K562 (cell line): ENCODE measurements at regions not wholly inside any gene's neighbourhood (a gene's known extent, or its start where the extent isn't known, plus 50 kb on each side); places are given as distances from the start of the nearest gene placed in this dataset.
"Not testable (repeated sequence)": the region's sequence is repeated elsewhere in the genome, so short reads cannot be mapped to it uniquely, and the experiment has no call there.

Experiments
- ATAC-seq: fragments of 200-7000 bp; cut with Tn5 transposase; 3 replicates; pipeline ENCODE4 v1.9.1; 2020; ENCODE audit warnings: moderate library complexity
- BruUV-seq: library from RNA; stranded (reverse); fragments of 400-500 nt; replicated peaks from 2 replicates; lab custom pipeline; 2021; lab: Mats Ljungman, UMichigan
- CTCF ChIA-PET: fragments of 300-600 bp; formaldehyde crosslinking; extraction: SDS; loops from one replicate; lab custom pipeline; 2021; ENCODE audit warnings: low intra/inter-chr PET ratio; lab: Yijun Ruan, JAX
- POLR2A ChIA-PET: fragments of 300-600, 350-650 bp; sonication (Branson Sonifier 250); formaldehyde crosslinking; extraction: SDS; loops from one replicate; lab custom pipeline; 2021; ENCODE audit warnings: antibody characterized with exemption, inconsistent platforms; lab: Yijun Ruan, JAX
- DNase-seq, 4 experiments: peaks; one replicate each; pipeline versions ENCODE4 v3.0.0 to v3.0.0-alpha.2; 2011 to 2018; ENCODE audit warnings: low spot score in 3 of 4, mixed read lengths in 3 of 4; ENCODE audit errors: extremely low read depth in 1 of 4
- FAIRE-seq: peaks from 2 replicates; lab custom pipeline; 2011; peaks lifted over from hg19 to GRCh38; lab: Jason Lieb, UNC
- H2AFZ ChIP-seq: 2 replicates; pipeline ENCODE4 v1.6.0; 2011; ENCODE audit warnings: low read depth, low read length, control low read depth, inconsistent platforms
- H3K27ac ChIP-seq: fragments of 200-600 bp; 3 replicates; pipeline ENCODE4 v1.8.0; 2011; ENCODE audit warnings: low read depth, mild to moderate bottlenecking, control low read depth, inconsistent platforms, low read length, moderate library complexity, mixed read lengths; ENCODE audit errors: extremely low read depth
- H3K27me3 ChIP-seq, 2 experiments: fragments of 300-600 bp in 1 of 2; 2 replicates in 1 of 2; 3 replicates in 1 of 2; pipeline versions ENCODE4 v1.6.0 to v1.8.0; 2011; ENCODE audit warnings: inconsistent platforms in 2 of 2, low read length in 2 of 2, mild to moderate bottlenecking in 1 of 2, mixed read lengths in 1 of 2, moderate library complexity in 1 of 2; ENCODE audit not compliant: control insufficient read depth in 2 of 2, insufficient read depth in 2 of 2
- H3K36me3 ChIP-seq: fragments of 300-600 bp; 3 replicates; pipeline ENCODE4 v1.8.0; 2011; ENCODE audit warnings: mild to moderate bottlenecking, low read length, inconsistent platforms; ENCODE audit not compliant: control insufficient read depth, insufficient read depth
- H3K4me1 ChIP-seq, 2 experiments: fragments of 200-600 bp in 1 of 2; replicated peaks in 1 of 2; 2 replicates in 1 of 2; 3 replicates in 1 of 2; pipeline versions ENCODE4 v1.5.1 to v1.8.0; 2011; ENCODE audit warnings: inconsistent platforms in 2 of 2, low read length in 2 of 2, mild to moderate bottlenecking in 1 of 2, mixed read lengths in 1 of 2, moderate library complexity in 1 of 2; ENCODE audit not compliant: control insufficient read depth in 2 of 2, insufficient read depth in 2 of 2
- H3K4me2 ChIP-seq: 2 replicates; pipeline ENCODE4 v1.6.1; 2011; ENCODE audit warnings: low read length, control low read depth, inconsistent platforms, mixed read lengths; ENCODE audit not compliant: insufficient read depth
- H3K4me3 ChIP-seq: fragments of 200-600 bp; sonication (generic), shearing (Covaris generic); 2 replicates; pipeline ENCODE4 v1.5.1; 2016; ENCODE audit warnings: control low read depth, inconsistent platforms
- H3K79me2 ChIP-seq: fragments of 200-600 bp; 3 replicates; pipeline ENCODE4 v1.8.0; 2011; ENCODE audit warnings: low read length, inconsistent platforms; ENCODE audit not compliant: control insufficient read depth, insufficient read depth
- H3K9ac ChIP-seq, 2 experiments: 2 replicates each; pipeline versions ENCODE4 v1.6.0 to v1.6.1; 2011; ENCODE audit warnings: low read depth in 2 of 2, low read length in 2 of 2, control low read depth in 1 of 2, inconsistent platforms in 1 of 2, mild to moderate bottlenecking in 1 of 2, mixed read lengths in 1 of 2; ENCODE audit not compliant: insufficient read depth in 1 of 2
- H3K9me1 ChIP-seq: one replicate; pipeline ENCODE4 v1.6.0; 2011; ENCODE audit warnings: inconsistent platforms, mild to moderate bottlenecking, low read length, moderate library complexity; ENCODE audit not compliant: control insufficient read depth, insufficient read depth
- H3K9me3 ChIP-seq: replicated peaks from 2 replicates; pipeline ENCODE4 v1.5.1; 2011; ENCODE audit warnings: low read depth, low read length, inconsistent platforms; ENCODE audit not compliant: control insufficient read depth, insufficient read depth
- H4K20me1 ChIP-seq: replicated peaks from 2 replicates; pipeline ENCODE4 v1.6.1; 2011; ENCODE audit warnings: low read length, inconsistent platforms, mixed read lengths; ENCODE audit not compliant: control insufficient read depth, insufficient read depth
- ARID1B ChIP-seq: fragments of 450-650 bp; IDR thresholded peaks from 2 replicates; pipeline ENCODE4 v1.6.1; 2016; ENCODE audit warnings: antibody characterized with exemption, mild to moderate bottlenecking, inconsistent platforms
- CBFA2T2 ChIP-seq: fragments of 450-650 bp; conservative IDR thresholded peaks from 2 replicates; pipeline ENCODE4 v1.6.1; 2017; ENCODE audit warnings: mild to moderate bottlenecking
- CBFA2T3 ChIP-seq: fragments of 450-650 bp; IDR thresholded peaks from 2 replicates; pipeline ENCODE4 v1.6.1; 2017
- CTCF ChIP-seq, 3 experiments: IDR thresholded peaks in 2 of 3; conservative IDR thresholded peaks in 1 of 3; 2 replicates each; pipeline ENCODE4 v1.5.1; 2011 to 2012; ENCODE audit warnings: low read length in 3 of 3, mild to moderate bottlenecking in 3 of 3, control low read depth in 2 of 3, improper control_type of control experiment in 1 of 3, inconsistent platforms in 1 of 3, low read depth in 1 of 3, mixed read lengths in 1 of 3, moderate library complexity in 1 of 3; ENCODE audit not compliant: insufficient read depth in 2 of 3
- NCOR1 ChIP-seq: fragments of 450-650 bp; IDR thresholded peaks from 2 replicates; pipeline ENCODE4 v1.6.1; 2016; ENCODE audit warnings: mild to moderate bottlenecking, moderate library complexity
- RAD21 ChIP-seq, 2 experiments: fragments of 250-450 bp in 1 of 2; fragments of 450-650 bp in 1 of 2; sonication (Bioruptor Pico) in 1 of 2; formaldehyde crosslinking in 1 of 2; IDR thresholded peaks in 1 of 2; conservative IDR thresholded peaks in 1 of 2; 2 replicates each; pipeline versions ENCODE4 v1.4.0 to v1.8.0; 2020 to 2022; ENCODE audit warnings: mild to moderate bottlenecking in 2 of 2, moderate library complexity in 1 of 2
- TAL1 ChIP-seq: fragments of 450-650 bp; IDR thresholded peaks from 2 replicates; pipeline ENCODE4 v1.6.1; 2016; ENCODE audit warnings: mild to moderate bottlenecking
- WGBS: fragments of 100-300 bp; shearing (Covaris generic); methylation state at CpG from one replicate; pipeline ENCODE4 v1.1.6; 2016; ENCODE audit warnings: low coverage, mixed read lengths; ENCODE audit not compliant: insufficient coverage; ENCODE audit errors: missing lambda C conversion rate; 5-methylcytosine and 5-hydroxymethylcytosine counted together
- in situ Hi-C: fragments of 300-500 bp; cut with MboI; formaldehyde crosslinking; loops from 4 replicates; pipeline ENCODE4 v1.15.0; 2018; ENCODE audit warnings: inconsistent platforms, mixed read lengths
- intact Hi-C: fragments of 100-400 bp; cut with micrococcal nuclease; formaldehyde crosslinking; loops from 2 replicates; pipeline ENCODE4 v1.14.2; 2022
- TF ChIP-seq, protein P1 (sequence below): fragments of 200-400 bp; formaldehyde crosslinking; IDR thresholded peaks from 2 replicates; pipeline ENCODE4 v1.6.1; 2017; ENCODE audit warnings: mild to moderate bottlenecking, low read depth, low read length, moderate library complexity

DNA sequence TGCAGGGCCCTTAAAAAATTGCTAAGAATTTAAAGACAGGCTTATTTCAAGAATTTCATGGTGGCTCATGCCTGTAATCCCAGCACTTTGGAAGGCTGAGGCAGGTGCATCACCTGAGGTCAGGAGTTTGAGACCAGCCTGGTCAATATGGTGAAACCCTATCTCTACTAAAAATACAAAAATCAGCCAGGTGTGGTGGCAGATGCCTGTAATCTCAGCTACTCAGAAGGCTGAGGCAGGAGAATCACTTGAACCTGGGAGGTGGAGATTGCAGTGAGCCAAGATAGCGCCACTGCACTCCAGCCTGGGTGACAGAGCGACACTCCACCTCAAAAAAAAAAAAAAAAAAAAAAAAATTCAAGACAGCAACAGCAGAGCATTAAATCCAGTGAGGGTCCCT is 153.3 kb downstream of the MYLK4 start:
- intact Hi-C loops, BruUV-seq, H3K36me3 ChIP-seq, H3K9ac ChIP-seq, FAIRE-seq, H3K4me3 ChIP-seq, DNase-seq, H3K9me3 ChIP-seq, H3K27ac ChIP-seq, H3K4me1 ChIP-seq, in situ Hi-C loops, CTCF ChIA-PET, H3K9me1 ChIP-seq, ATAC-seq, POLR2A ChIA-PET, H3K79me2 ChIP-seq, H4K20me1 ChIP-seq, H2AFZ ChIP-seq, H3K4me2 ChIP-seq: not testable (repeated sequence)
- peak; percentile 69 for TF ChIP-seq CBFA2T3
- peak; percentile 33; the same call in 1 of the 2 replicates for TF ChIP-seq ARID1B
- peak; percentile 59 for TF ChIP-seq CBFA2T2
- 0 out of 2 replicates have a peak, but pooled peaks have one; percentile 18 for TF ChIP-seq NCOR1
- TF ChIP-seq TAL1: peak; percentile 81
- WGBS: no CpG with 5 or more reads among the region's 2 CpGs
- H3K27me3 ChIP-seq: peaks cover 0 to 21% of the 10 kb centered on the region in 2 experiments; a peak in 3 of 5 replicates

- in situ Hi-C loops: no loop called here
- Histone ChIP-seq H3K36me3 (no peaks in the 10 kb centered on the region), H3K9me3 (no peaks in the 10 kb centered on the region), H3K9ac (no peak overlapping the region), H3K27ac (no peak overlapping the region), H3K4me3 (no peak overlapping the region), H3K4me2 (no peak overlapping the region), H3K4me1 (no peaks in the 10 kb centered on the region)
- 0% methylated on average over 1 of the region's 1 CpG for WGBS
- no TSS peak for BruUV-seq
- ATAC-seq: peak; percentile 66
- POLR2A ChIA-PET: no interaction called here
- DNase-seq: peak in 1 of 4 experiments; percentile 31
- TF ChIP-seq CTCF (IDR thresholded peaks at IDR 0.05 in 2 of 3, conservative IDR thresholded peaks at IDR 0.05 in 1 of 3; ENCODE audit: insufficient read depth in 2 of 3, low read depth in 1 of 3, low read length in 3 of 3): peak; percentile 29 to 38 (median 34); a peak in 2 of 6 replicates
- TF ChIP-seq, protein P1, sequence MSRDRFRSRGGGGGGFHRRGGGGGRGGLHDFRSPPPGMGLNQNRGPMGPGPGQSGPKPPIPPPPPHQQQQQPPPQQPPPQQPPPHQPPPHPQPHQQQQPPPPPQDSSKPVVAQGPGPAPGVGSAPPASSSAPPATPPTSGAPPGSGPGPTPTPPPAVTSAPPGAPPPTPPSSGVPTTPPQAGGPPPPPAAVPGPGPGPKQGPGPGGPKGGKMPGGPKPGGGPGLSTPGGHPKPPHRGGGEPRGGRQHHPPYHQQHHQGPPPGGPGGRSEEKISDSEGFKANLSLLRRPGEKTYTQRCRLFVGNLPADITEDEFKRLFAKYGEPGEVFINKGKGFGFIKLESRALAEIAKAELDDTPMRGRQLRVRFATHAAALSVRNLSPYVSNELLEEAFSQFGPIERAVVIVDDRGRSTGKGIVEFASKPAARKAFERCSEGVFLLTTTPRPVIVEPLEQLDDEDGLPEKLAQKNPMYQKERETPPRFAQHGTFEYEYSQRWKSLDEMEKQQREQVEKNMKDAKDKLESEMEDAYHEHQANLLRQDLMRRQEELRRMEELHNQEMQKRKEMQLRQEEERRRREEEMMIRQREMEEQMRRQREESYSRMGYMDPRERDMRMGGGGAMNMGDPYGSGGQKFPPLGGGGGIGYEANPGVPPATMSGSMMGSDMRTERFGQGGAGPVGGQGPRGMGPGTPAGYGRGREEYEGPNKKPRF: no peak
- peak in 1 of 2 experiments; percentile 47; a peak in 2 of 4 replicates for TF ChIP-seq RAD21 (CRISPR knock-in tag; conservative IDR thresholded peaks at IDR 0.05 in 1 of 2, IDR thresholded peaks at IDR 0.05 in 1 of 2)
- TF ChIP-seq, all 486 proteins: peak for 2
- Histone ChIP-seq H2AFZ (no peak overlapping the region), H3K9me1 (no peaks in the 10 kb centered on the region), H3K79me2 (no peaks in the 10 kb centered on the region), H4K20me1 (no peaks in the 10 kb centered on the region), H3K27me3 (peaks cover 0 to 25% of the 10 kb centered on the region in 2 experiments; a peak in 3 of 5 replicates)
- CTCF ChIA-PET: no interaction called here
- FAIRE-seq: no peak
- intact Hi-C loops: no loop called here
These were observed 154.5 kb downstream of the MYLK4 start for GRCh38 chr6:2596222-2596621.
